Hepatocyte (in vitro differentiated cells): ENCODE measurements at regions not wholly inside any gene's neighbourhood (a gene's known extent, or its start where the extent isn't known, plus 50 kb on each side); places are given as distances from the start of the nearest gene placed in this dataset.

Experiments used
- CTCF ChIP-seq: fragments of 200-600 bp; sonication (generic); IDR thresholded peaks from 2 replicates; pipeline ENCODE4 v1.5.1; 2016; ENCODE audit warnings: antibody characterized with exemption, mild to moderate bottlenecking; ENCODE audit not compliant: poor library complexity
- EZH2 ChIP-seq: fragments of 200-600 bp; sonication (generic); IDR thresholded peaks from 2 replicates; pipeline ENCODE4 v1.6.1; 2016; ENCODE audit warnings: antibody characterized with exemption, mild to moderate bottlenecking, borderline replicate concordance
- EZH2phosphoT487 ChIP-seq: fragments of 200-600 bp; sonication (generic); IDR thresholded peaks from one replicate; pipeline ENCODE4 v1.6.1; 2018; ENCODE audit warnings: antibody characterized with exemption, mild to moderate bottlenecking, low read depth, moderate library complexity; ENCODE audit not compliant: unreplicated experiment, severe bottlenecking

DNA sequence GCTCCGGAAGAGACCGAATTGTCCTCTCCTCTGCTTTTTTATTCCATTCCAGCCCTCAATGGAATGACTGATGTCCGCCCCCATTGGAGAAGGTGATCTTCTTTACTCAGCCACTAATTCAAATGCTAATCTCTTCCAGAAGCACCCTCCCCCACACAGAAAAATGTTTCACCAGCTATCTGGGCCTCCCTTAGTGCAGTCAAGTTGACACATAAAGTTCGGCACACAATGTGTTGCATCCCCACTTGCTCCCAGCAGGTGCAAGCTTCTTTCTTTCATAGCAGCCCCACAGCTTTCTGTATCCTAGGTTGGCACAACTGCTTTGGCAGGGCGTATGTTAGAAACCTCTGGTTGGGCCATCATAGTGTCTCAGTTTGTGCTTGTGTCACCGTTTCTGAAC lies 73.3 kb upstream of the TLR3 start:
- no peak for TF ChIP-seq CTCF
- no peak for TF ChIP-seq EZH2
- TF ChIP-seq EZH2phosphoT487 = no peak
